ENCODE measurements at regions not wholly inside any gene's neighbourhood (a gene's known extent, or its start where the extent isn't known, plus 50 kb on each side); places are given as distances from the start of the nearest gene placed in this dataset.

- TF ChIP-seq EZH2phosphoT487 (IDR thresholded peaks at IDR 0.05; ENCODE audit: borderline replicate concordance, low read depth, low read length) (no peak), CTCF (conservative IDR thresholded peaks at IDR 0.05; ENCODE audit: low read length) (no peak)
Observed at GRCh38 chr14:101188571-101188915, 285.0 kb upstream of the RTL1 start.

All from OCI-LY7 (cell line).